22Rv1 (cell line): ENCODE measurements at regions not wholly inside any gene's neighbourhood (a gene's known extent, or its start where the extent isn't known, plus 50 kb on each side); places are given as distances from the start of the nearest gene placed in this dataset.

Experiments used
- ZFX ChIP-seq: fragments of 450-650 bp; IDR thresholded peaks from 2 replicates; pipeline ENCODE4 v1.6.1; 2017; ENCODE audit warnings: antibody characterized with exemption, borderline replicate concordance
- TF ChIP-seq, protein P1 (sequence below): fragments of 450-650 bp; IDR thresholded peaks from 2 replicates; pipeline ENCODE4 v1.5.1; 2017; ENCODE audit warnings: mild to moderate bottlenecking

DNA sequence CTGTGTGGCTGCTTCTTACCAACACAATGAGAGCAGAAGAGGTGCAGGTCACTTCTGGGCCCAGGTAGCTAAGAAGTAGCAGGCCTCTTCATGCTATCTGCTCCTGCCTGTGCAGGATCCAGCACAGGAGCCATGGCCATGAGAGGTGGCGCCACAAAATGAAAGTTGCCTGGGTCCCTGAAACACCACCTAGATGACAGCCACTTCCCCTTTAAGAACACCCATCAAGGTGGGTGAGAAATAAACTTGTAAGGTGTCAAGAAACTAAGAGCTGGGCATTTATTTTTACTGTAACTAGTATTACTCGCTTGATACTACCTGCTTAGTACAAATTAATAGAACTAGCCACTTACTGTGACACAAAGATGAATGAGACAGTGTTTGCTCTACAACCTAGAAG, 484.6 kb upstream of the TBL1XR1 start:
- TF ChIP-seq, protein P1, sequence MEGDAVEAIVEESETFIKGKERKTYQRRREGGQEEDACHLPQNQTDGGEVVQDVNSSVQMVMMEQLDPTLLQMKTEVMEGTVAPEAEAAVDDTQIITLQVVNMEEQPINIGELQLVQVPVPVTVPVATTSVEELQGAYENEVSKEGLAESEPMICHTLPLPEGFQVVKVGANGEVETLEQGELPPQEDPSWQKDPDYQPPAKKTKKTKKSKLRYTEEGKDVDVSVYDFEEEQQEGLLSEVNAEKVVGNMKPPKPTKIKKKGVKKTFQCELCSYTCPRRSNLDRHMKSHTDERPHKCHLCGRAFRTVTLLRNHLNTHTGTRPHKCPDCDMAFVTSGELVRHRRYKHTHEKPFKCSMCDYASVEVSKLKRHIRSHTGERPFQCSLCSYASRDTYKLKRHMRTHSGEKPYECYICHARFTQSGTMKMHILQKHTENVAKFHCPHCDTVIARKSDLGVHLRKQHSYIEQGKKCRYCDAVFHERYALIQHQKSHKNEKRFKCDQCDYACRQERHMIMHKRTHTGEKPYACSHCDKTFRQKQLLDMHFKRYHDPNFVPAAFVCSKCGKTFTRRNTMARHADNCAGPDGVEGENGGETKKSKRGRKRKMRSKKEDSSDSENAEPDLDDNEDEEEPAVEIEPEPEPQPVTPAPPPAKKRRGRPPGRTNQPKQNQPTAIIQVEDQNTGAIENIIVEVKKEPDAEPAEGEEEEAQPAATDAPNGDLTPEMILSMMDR, result no peak
- TF ChIP-seq ZFX, result no peak
